Heart right ventricle (tissue), 16 donors: ENCODE measurements at regions not wholly inside any gene's neighbourhood (a gene's known extent, or its start where the extent isn't known, plus 50 kb on each side); places are given as distances from the start of the nearest gene placed in this dataset.

ENCODE experiments used
- ATAC-seq, 8 donors: fragments of 200-7000 bp; cut with Tn5 transposase; one replicate each; pipeline ENCODE4 v1.9.1; 2020; ENCODE audit warnings: mild to moderate bottlenecking in 8 of 8, moderate library complexity in 8 of 8, moderate number of reproducible peaks in 1 of 8
- DNase-seq, 2 donors: peaks; one replicate each; pipeline ENCODE4 v3.0.0-alpha.2; 2020
- H3K27ac ChIP-seq, 10 donors: fragments of 200-600 bp; sonication (generic) in 2 of 10; one replicate each; pipeline versions ENCODE4 v1.5.0 to v1.8.0; 2020 to 2022; ENCODE audit warnings: mild to moderate bottlenecking in 3 of 10
- H3K27me3 ChIP-seq, 7 donors: fragments of 200-600 bp; one replicate each; pipeline ENCODE4 v1.8.0; 2021 to 2022; ENCODE audit warnings: mild to moderate bottlenecking in 2 of 7
- H3K36me3 ChIP-seq, 9 donors: fragments of 200-600 bp; sonication (generic) in 1 of 9; one replicate each; pipeline versions ENCODE4 v1.5.0 to v1.8.0; 2020 to 2022; ENCODE audit warnings: mild to moderate bottlenecking in 2 of 9
- H3K4me1 ChIP-seq, 9 donors: fragments of 200-600 bp; sonication (generic) in 1 of 9; one replicate each; pipeline versions ENCODE4 v1.5.0 to v1.8.0; 2020 to 2022; ENCODE audit warnings: mild to moderate bottlenecking in 4 of 9
- H3K4me3 ChIP-seq, 10 donors: fragments of 200-600 bp; sonication (generic) in 2 of 10; one replicate each; pipeline versions ENCODE4 v1.5.0 to v1.8.0; 2020 to 2022; ENCODE audit warnings: mild to moderate bottlenecking in 7 of 10, moderate library complexity in 2 of 10
- H3K9me3 ChIP-seq, 11 donors: fragments of 200-600 bp in 10 of 11; sonication (generic) in 2 of 11; one replicate each; pipeline versions ENCODE4 v1.5.0 to v1.8.0; 2013 to 2022; ENCODE audit warnings: mild to moderate bottlenecking in 2 of 11, control low read depth in 1 of 11, moderate library complexity in 1 of 11
- WGBS, 2 donors: extraction: QIAGEN DNeasy Blood & Tissue Kit; methylation state at CpG; one replicate each; pipeline ENCODE4 v1.1.7; 2013; ENCODE audit warnings: inconsistent platforms in 1 of 2; 5-methylcytosine and 5-hydroxymethylcytosine counted together
- intact Hi-C, 10 donors: fragments of 100-400 bp; cut with DNase I; formaldehyde crosslinking; loops; one replicate each; pipeline versions ENCODE4 v1.11.1 to v1.14.2; 2022
- TF ChIP-seq, protein P1 (sequence below), 9 donors: fragments of 200-600 bp; sonication (generic) in 2 of 9; IDR thresholded peaks; one replicate each; pipeline versions ENCODE4 v1.5.0 to v1.8.0; 2021 to 2022; ENCODE audit warnings: antibody characterized with exemption in 9 of 9, mild to moderate bottlenecking in 5 of 9, moderate library complexity in 1 of 9
- donor health status: Arrhythmogenic right ventricular cardiomyopathy.
- donor health status: ischemic (EF 13 %, LVEDD 7.1; RV severe dilation, severe dysfunction).
- donor health status: healthy with polysubstance abuse.
- donor health status: DM: no; HTN: yes; CAD: no.
- donor health status: DM: no; HTN: no; CAD: no.
- donor health status: ischemic (EF 25% LVEDD 6.9; RV normal size, moderate dysfunction).
- donor health status: ischemic (EF 25% LVEDD 5.7; RV mildly dilated, moderate dysfunction).
- donor health status: healthy.
- donor health status: DM: yes; HTN: yes; CAD: no.
- donor health status: Ischemic cardiomyopathy.
- donor health status: ischemic (EF 35%, LVEDD 5.7; RV mildly dilated, moderate dysfunction).
- donor health status: nonischemic (EF 11% LVEDD 7.7; RV severe dilation, severe dysfunction).
- donor health status: DM: yes; HTN: yes; CAD: no.
- donor health status: PGD.
- donor health status: ischemic (EF 29% LVEDD 5.4; RV normal size, mild dysfunction).
- donor health status: nonischemic (EF 23%, LVEDD 6.1; RV moderate dilation, normal function).

GRCh38 chr18:22624176-22624575, 206.5 kb upstream of the CTAGE1 start:
- intact Hi-C loops = no loop called here
- 58 to 61% methylated on average over 2 of the region's 2 CpGs for WGBS, 2 donors
- TF ChIP-seq, protein P1, sequence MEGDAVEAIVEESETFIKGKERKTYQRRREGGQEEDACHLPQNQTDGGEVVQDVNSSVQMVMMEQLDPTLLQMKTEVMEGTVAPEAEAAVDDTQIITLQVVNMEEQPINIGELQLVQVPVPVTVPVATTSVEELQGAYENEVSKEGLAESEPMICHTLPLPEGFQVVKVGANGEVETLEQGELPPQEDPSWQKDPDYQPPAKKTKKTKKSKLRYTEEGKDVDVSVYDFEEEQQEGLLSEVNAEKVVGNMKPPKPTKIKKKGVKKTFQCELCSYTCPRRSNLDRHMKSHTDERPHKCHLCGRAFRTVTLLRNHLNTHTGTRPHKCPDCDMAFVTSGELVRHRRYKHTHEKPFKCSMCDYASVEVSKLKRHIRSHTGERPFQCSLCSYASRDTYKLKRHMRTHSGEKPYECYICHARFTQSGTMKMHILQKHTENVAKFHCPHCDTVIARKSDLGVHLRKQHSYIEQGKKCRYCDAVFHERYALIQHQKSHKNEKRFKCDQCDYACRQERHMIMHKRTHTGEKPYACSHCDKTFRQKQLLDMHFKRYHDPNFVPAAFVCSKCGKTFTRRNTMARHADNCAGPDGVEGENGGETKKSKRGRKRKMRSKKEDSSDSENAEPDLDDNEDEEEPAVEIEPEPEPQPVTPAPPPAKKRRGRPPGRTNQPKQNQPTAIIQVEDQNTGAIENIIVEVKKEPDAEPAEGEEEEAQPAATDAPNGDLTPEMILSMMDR (IDR thresholded peaks at IDR 0.05) = no peak

GRCh38 chr18:22625406-22625805, 207.7 kb upstream of the CTAGE1 start:
- ATAC-seq (no peak), DNase-seq (no peak)
- Histone ChIP-seq H3K27me3 (no peaks in the 10 kb centered on the region), H3K36me3 (no peaks in the 10 kb centered on the region), H3K4me1 (peaks cover 0 to 6% (median 0%) of the 10 kb centered on the region in 9 donors), H3K27ac (no peak overlapping the region), H3K4me3 (no peak overlapping the region), H3K9me3 (peaks cover 0 to 5% (median 0%) of the 10 kb centered on the region in 11 donors)
- TF ChIP-seq, protein P1 (IDR thresholded peaks at IDR 0.05) = no peak
- WGBS, 2 donors = 74 to 78% methylated on average over 2 of the region's 2 CpGs
- intact Hi-C loops = no loop called here

More at GRCh38 chr18:22624176-22624575, 206.5 kb upstream of the CTAGE1 start:
- H3K27ac ChIP-seq = no peak overlapping the region
- peaks cover 0 to 5% (median 0%) of the 10 kb centered on the region in 11 donors for H3K9me3 ChIP-seq
- no peak overlapping the region for H3K4me3 ChIP-seq
- H3K36me3 ChIP-seq = no peaks in the 10 kb centered on the region
- DNase-seq (no peak), ATAC-seq (no peak)
- H3K27me3 ChIP-seq = no peaks in the 10 kb centered on the region
- peaks cover 0 to 6% (median 0%) of the 10 kb centered on the region in 9 donors for H3K4me1 ChIP-seq

DNA sequence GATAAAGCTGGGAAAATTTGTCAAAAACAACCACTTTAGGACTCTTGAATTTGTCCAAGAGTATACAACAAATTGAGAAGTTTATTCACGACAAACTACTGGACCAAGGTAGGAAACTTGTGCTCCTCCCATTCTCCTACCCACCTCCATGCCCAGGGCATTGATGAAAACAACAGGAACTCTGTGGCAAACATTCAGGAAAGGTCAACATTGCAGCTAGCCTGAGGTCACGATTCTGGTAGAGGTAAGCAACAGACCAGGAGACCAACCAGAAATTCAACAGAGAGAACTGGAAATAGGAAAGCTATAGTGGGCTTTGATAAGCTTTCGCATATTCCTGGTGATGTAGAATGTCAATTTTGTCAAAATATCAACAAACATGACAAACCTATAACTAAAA, 209.1 kb upstream of the CTAGE1 start:
- H3K4me1 ChIP-seq = peaks cover 0 to 6% (median 0%) of the 10 kb centered on the region in 9 donors
- no peak overlapping the region for H3K27ac ChIP-seq
- H3K27me3 ChIP-seq = no peaks in the 10 kb centered on the region
- H3K9me3 ChIP-seq = peaks cover 0 to 2% (median 0%) of the 10 kb centered on the region in 11 donors
- ATAC-seq (no peak), DNase-seq (no peak)
- H3K4me3 ChIP-seq = no peak overlapping the region
- TF ChIP-seq, protein P1 (IDR thresholded peaks at IDR 0.05) = no peak
- no peaks in the 10 kb centered on the region for H3K36me3 ChIP-seq
- WGBS, 2 donors = 90 to 91% methylated on average over 3 of the region's 3 CpGs
- intact Hi-C loops = no loop called here

DNA sequence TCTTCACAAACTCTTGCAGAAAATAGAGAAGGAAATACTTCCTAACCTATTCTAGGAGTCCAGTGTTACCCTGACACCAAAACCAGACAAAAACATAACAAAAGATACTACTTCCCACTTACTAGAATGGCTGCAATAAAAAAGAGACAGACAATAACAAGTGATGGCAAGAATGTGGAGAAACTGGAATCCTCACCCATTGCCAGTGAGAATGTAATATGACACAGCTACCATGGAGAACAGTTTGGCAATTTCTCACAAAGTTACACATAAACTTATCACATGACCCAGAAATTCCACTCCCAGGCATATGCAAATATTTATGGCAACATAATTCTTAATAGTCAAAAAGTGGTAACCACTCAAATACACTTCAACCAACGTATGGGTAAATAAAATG, 209.8 kb upstream of the CTAGE1 start:
- Histone ChIP-seq H3K4me1 (peaks cover 0 to 6% (median 0%) of the 10 kb centered on the region in 9 donors), H3K36me3 (no peaks in the 10 kb centered on the region), H3K27ac (no peak overlapping the region), H3K9me3 (no peaks in the 10 kb centered on the region), H3K4me3 (no peak overlapping the region), H3K27me3 (no peaks in the 10 kb centered on the region)
- ATAC-seq (no peak), DNase-seq (no peak)
- intact Hi-C loops = no loop called here
- WGBS, 2 donors = 87 to 92% methylated on average over 1 of the region's 1 CpG
- TF ChIP-seq, protein P1 (IDR thresholded peaks at IDR 0.05) = no peak
